HepG2 (cell line): ENCODE measurements at regions not wholly inside any gene's neighbourhood (a gene's known extent, or its start where the extent isn't known, plus 50 kb on each side); places are given as distances from the start of the nearest gene placed in this dataset.

Experiments
- ATAC-seq: fragments of 200-7000 bp; cut with Tn5 transposase; 3 replicates; pipeline ENCODE4 v1.9.1; 2020; ENCODE audit warnings: mild to moderate bottlenecking, moderate library complexity
- BruUV-seq: library from RNA; stranded (reverse); fragments of 400-500 nt; replicated peaks from 2 replicates; lab custom pipeline; 2021; lab: Mats Ljungman, UMichigan
- CTCF ChIA-PET: fragments of 300-600 bp; formaldehyde crosslinking; extraction: SDS; loops from one replicate; lab custom pipeline; 2021; ENCODE audit warnings: low total read pairs, inconsistent platforms, low intra/inter-chr PET ratio; lab: Yijun Ruan, JAX
- POLR2A ChIA-PET: fragments of 350-600 bp; sonication (Branson Sonifier 250); formaldehyde crosslinking; loops from one replicate; lab custom pipeline; 2020; ENCODE audit warnings: antibody characterized with exemption, inconsistent platforms; lab: Yijun Ruan, JAX
- DNase-seq: peaks from one replicate; pipeline ENCODE4 v3.0.0-alpha.2; 2015; ENCODE audit warnings: low spot score
- FAIRE-seq: peaks from 3 replicates; lab custom pipeline; 2011; peaks lifted over from hg19 to GRCh38; lab: Jason Lieb, UNC
- H2AFZ ChIP-seq: one replicate; pipeline ENCODE4 v1.6.1; 2011; ENCODE audit warnings: low read length, inconsistent platforms
- H3K27ac ChIP-seq: fragments of 300-600 bp; 3 replicates; pipeline ENCODE4 v1.8.0; 2011; ENCODE audit warnings: mixed run types, mild to moderate bottlenecking, mixed read lengths, low read length, inconsistent platforms; ENCODE audit not compliant: insufficient read depth; ENCODE audit errors: extremely low read length
- H3K27me3 ChIP-seq, 2 experiments: fragments of 200-600 bp in 1 of 2; 2 replicates in 1 of 2; 3 replicates in 1 of 2; pipeline versions ENCODE4 v1.6.0 to v1.8.0; 2011; ENCODE audit warnings: low read length in 2 of 2, mild to moderate bottlenecking in 2 of 2, moderate library complexity in 2 of 2, inconsistent platforms in 1 of 2; ENCODE audit not compliant: insufficient read depth in 2 of 2, control insufficient read depth in 1 of 2
- H3K36me3 ChIP-seq, 2 experiments: fragments of 200-600 bp in 1 of 2; replicated peaks in 1 of 2; 2 replicates in 1 of 2; 3 replicates in 1 of 2; pipeline versions ENCODE4 v1.5.1 to v1.8.0; 2011; ENCODE audit warnings: low read length in 2 of 2, inconsistent platforms in 1 of 2; ENCODE audit not compliant: insufficient read depth in 2 of 2, control insufficient read depth in 1 of 2
- H3K4me1 ChIP-seq: 2 replicates; pipeline ENCODE4 v1.5.1; 2012; ENCODE audit warnings: low read length, inconsistent platforms; ENCODE audit not compliant: insufficient read depth
- H3K4me2 ChIP-seq: 2 replicates; pipeline ENCODE4 v1.6.0; 2011; ENCODE audit warnings: low read depth, low read length, inconsistent platforms
- H3K4me3 ChIP-seq, 3 experiments: fragments of 200-600 bp in 1 of 3; sonication (generic), shearing (Covaris generic) in 1 of 3; replicated peaks in 1 of 3; 2 replicates each; pipeline ENCODE4 v1.5.1; 2011 to 2016; ENCODE audit warnings: low read length in 3 of 3, inconsistent platforms in 2 of 3, low read depth in 2 of 3, mild to moderate bottlenecking in 2 of 3, control low read depth in 1 of 3, mixed read lengths in 1 of 3; ENCODE audit not compliant: insufficient read depth in 1 of 3
- H3K79me2 ChIP-seq: one replicate; pipeline ENCODE4 v1.6.1; 2011; ENCODE audit warnings: low read length, inconsistent platforms; ENCODE audit not compliant: insufficient read depth
- H3K9ac ChIP-seq: 2 replicates; pipeline ENCODE4 v1.6.0; 2011; ENCODE audit warnings: mild to moderate bottlenecking, low read depth, low read length, inconsistent platforms; ENCODE audit not compliant: insufficient read depth
- H3K9me3 ChIP-seq: 2 replicates; pipeline ENCODE4 v1.5.1; 2012; ENCODE audit warnings: mild to moderate bottlenecking, low read length
- H4K20me1 ChIP-seq: 2 replicates; pipeline ENCODE4 v1.6.0; 2011; ENCODE audit warnings: inconsistent platforms, mild to moderate bottlenecking, low read length, moderate library complexity; ENCODE audit not compliant: insufficient read depth
- ATF1 ChIP-seq: IDR thresholded peaks from 2 replicates; pipeline ENCODE4 v1.6.1; 2016; ENCODE audit warnings: mild to moderate bottlenecking, control low read depth
- BRCA1 ChIP-seq: sonication (generic); formaldehyde crosslinking; IDR thresholded peaks from 2 replicates; pipeline ENCODE4 v1.4.0; 2020; ENCODE audit warnings: missing genetic modification reagents
- CBX5 ChIP-seq: sonication (generic); formaldehyde crosslinking; IDR thresholded peaks from 2 replicates; pipeline ENCODE4 v1.4.0; 2020; ENCODE audit warnings: missing genetic modification reagents, borderline replicate concordance
- GATAD1 ChIP-seq: IDR thresholded peaks from 2 replicates; pipeline ENCODE4 v1.6.1; 2016; ENCODE audit warnings: missing genetic modification reagents, missing compliant biosample characterization
- KDM5A ChIP-seq: fragments of 200-600 bp; sonication (generic); IDR thresholded peaks from 2 replicates; pipeline ENCODE4 v1.7.0; 2018; ENCODE audit warnings: antibody characterized with exemption, mild to moderate bottlenecking, low read length, borderline replicate concordance
- MBD4 ChIP-seq: IDR thresholded peaks from 2 replicates; pipeline ENCODE4 v1.6.1; 2012; ENCODE audit warnings: low read length, inconsistent platforms, borderline replicate concordance
- MIXL1 ChIP-seq: IDR thresholded peaks from 2 replicates; pipeline ENCODE4 v1.6.1; 2016
- RAD51 ChIP-seq: fragments of 450-650 bp; IDR thresholded peaks from 2 replicates; pipeline ENCODE4 v1.6.1; 2016; ENCODE audit warnings: borderline replicate concordance
- SALL2 ChIP-seq: sonication (generic); formaldehyde crosslinking; IDR thresholded peaks from 2 replicates; pipeline ENCODE4 v1.8.1; 2023; ENCODE audit warnings: mild to moderate bottlenecking, missing genetic modification reagents, inconsistent platforms
- SMAD1 ChIP-seq: sonication (generic); formaldehyde crosslinking; IDR thresholded peaks from 2 replicates; pipeline ENCODE4 v1.4.0; 2020; ENCODE audit warnings: missing genetic modification reagents, low read depth, mild to moderate bottlenecking, borderline replicate concordance
- SRSF4 ChIP-seq: fragments of 200-400 bp; formaldehyde crosslinking; IDR thresholded peaks from one replicate; pipeline ENCODE4 v1.6.1; 2018; ENCODE audit warnings: mild to moderate bottlenecking, low read depth, low read length, moderate library complexity; ENCODE audit not compliant: poor library complexity, severe bottlenecking
- ZIK1 ChIP-seq: sonication (generic); formaldehyde crosslinking; IDR thresholded peaks from 2 replicates; pipeline ENCODE4 v1.5.0; 2020; ENCODE audit warnings: mild to moderate bottlenecking, low read depth, missing genetic modification reagents, borderline replicate concordance
- ZNF235 ChIP-seq: sonication (generic); formaldehyde crosslinking; IDR thresholded peaks from 2 replicates; pipeline ENCODE4 v1.8.1; 2023; ENCODE audit warnings: mild to moderate bottlenecking, missing genetic modification reagents, borderline replicate concordance
- ZNF546 ChIP-seq: sonication (generic); formaldehyde crosslinking; conservative IDR thresholded peaks from 2 replicates; pipeline ENCODE4 v1.8.1; 2023; ENCODE audit warnings: mild to moderate bottlenecking, missing genetic modification reagents
- WGBS: methylation state at CpG from one replicate; pipeline ENCODE4 v1.1.6; 2017; ENCODE audit warnings: low lambda C conversion rate; 5-methylcytosine and 5-hydroxymethylcytosine counted together
- in situ Hi-C: cut with HindIII; loops from 2 replicates; pipeline ENCODE4 v1.10.0; 2017; ENCODE audit warnings: low pct_unique_long_range_greater_than_20kb; ENCODE audit not compliant: extremely low pct_ligation_motif_present
- intact Hi-C: fragments of 100-400 bp; cut with micrococcal nuclease; formaldehyde crosslinking; loops from one replicate; pipeline ENCODE4 v1.10.0; 2022; ENCODE audit not compliant: unreplicated experiment
- TF ChIP-seq, protein P1 (sequence below): sonication (generic); formaldehyde crosslinking; IDR thresholded peaks from 2 replicates; pipeline ENCODE4 v1.4.0; 2020; ENCODE audit warnings: low read depth, mild to moderate bottlenecking, missing genetic modification reagents
- TF ChIP-seq, protein P2 (sequence below): sonication (generic); formaldehyde crosslinking; IDR thresholded peaks from 2 replicates; pipeline ENCODE4 v1.4.0; 2020; ENCODE audit warnings: missing genetic modification reagents

DNA sequence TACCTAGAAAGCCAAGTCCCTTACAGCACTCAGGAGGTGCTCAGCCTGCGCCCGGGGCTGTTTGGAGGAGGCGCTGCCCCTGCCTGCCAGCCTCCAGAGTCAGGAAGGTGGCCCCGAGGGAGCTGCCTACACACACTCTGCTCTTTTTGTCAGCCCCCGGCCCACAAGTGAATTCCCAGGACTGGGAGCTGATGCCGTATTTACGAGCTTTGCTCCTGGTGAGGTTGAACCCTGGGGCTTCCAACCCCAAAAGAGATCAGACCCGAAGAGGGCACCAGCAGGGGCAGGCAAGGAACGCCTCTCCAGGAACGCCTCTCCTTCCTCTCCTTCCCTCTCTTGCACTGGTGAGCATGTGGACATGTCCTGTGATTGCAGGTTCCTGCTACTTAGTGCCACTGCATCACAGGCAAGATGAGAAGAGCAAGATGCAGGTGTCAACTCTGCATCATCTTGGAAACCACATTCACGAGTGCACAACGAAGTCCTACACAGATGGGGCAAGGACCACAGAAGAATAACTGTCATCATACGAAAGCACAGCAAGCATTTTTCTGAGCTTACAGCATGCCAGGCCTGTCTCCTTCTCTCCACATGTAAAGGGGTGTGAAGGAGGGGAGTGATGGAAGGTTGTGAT, 126.7 kb downstream of the NDUFA10 start:
- no peak for FAIRE-seq
- CTCF ChIA-PET = no interaction called here
- Histone ChIP-seq H3K9me3 (no peaks in the 10 kb centered on the region), H3K9ac (no peak overlapping the region), H3K36me3 (no peaks in the 10 kb centered on the region), H3K4me2 (no peak overlapping the region), H3K4me3 (no peak overlapping the region), H3K27ac (no peak overlapping the region)
- POLR2A ChIA-PET = no interaction called here
- ATAC-seq = no peak
- 22% methylated on average over 11 of the region's 13 CpGs for WGBS
- no peak for TF ChIP-seq ATF1 (CRISPR knock-in tag)
- no peak for TF ChIP-seq MIXL1 (CRISPR knock-in tag)
- TF ChIP-seq ZNF546 (CRISPR knock-in tag) = no peak
- no peak for TF ChIP-seq GATAD1
- TF ChIP-seq, protein P1, sequence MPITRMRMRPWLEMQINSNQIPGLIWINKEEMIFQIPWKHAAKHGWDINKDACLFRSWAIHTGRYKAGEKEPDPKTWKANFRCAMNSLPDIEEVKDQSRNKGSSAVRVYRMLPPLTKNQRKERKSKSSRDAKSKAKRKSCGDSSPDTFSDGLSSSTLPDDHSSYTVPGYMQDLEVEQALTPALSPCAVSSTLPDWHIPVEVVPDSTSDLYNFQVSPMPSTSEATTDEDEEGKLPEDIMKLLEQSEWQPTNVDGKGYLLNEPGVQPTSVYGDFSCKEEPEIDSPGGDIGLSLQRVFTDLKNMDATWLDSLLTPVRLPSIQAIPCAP (CRISPR knock-in tag) = no peak
- no peak for TF ChIP-seq SRSF4
- no peak for TF ChIP-seq CBX5
- TF ChIP-seq ZIK1 (CRISPR knock-in tag) = no peak
- TF ChIP-seq RAD51 = no peak
- TF ChIP-seq KDM5A = no peak
- no peak for TF ChIP-seq ZNF235 (CRISPR knock-in tag)
- no peak for TF ChIP-seq BRCA1 (CRISPR knock-in tag)
- TF ChIP-seq, protein P2, sequence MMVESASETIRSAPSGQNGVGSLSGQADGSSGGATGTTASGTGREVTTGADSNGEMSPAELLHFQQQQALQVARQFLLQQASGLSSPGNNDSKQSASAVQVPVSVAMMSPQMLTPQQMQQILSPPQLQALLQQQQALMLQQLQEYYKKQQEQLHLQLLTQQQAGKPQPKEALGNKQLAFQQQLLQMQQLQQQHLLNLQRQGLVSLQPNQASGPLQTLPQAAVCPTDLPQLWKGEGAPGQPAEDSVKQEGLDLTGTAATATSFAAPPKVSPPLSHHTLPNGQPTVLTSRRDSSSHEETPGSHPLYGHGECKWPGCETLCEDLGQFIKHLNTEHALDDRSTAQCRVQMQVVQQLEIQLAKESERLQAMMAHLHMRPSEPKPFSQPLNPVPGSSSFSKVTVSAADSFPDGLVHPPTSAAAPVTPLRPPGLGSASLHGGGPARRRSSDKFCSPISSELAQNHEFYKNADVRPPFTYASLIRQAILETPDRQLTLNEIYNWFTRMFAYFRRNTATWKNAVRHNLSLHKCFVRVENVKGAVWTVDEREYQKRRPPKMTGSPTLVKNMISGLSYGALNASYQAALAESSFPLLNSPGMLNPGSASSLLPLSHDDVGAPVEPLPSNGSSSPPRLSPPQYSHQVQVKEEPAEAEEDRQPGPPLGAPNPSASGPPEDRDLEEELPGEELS (CRISPR knock-in tag) = no peak
- TF ChIP-seq MBD4 = no peak
- no peak for TF ChIP-seq SMAD1 (CRISPR knock-in tag)
- no peak for TF ChIP-seq SALL2 (CRISPR knock-in tag)
- TF ChIP-seq, all 625 proteins: peak for 0
- Histone ChIP-seq H2AFZ (no peak overlapping the region), H3K4me1 (no peaks in the 10 kb centered on the region), H3K27me3 (peaks cover 7 to 46% of the 10 kb centered on the region in 2 experiments; a peak in 4 of 5 replicates), H3K79me2 (no peaks in the 10 kb centered on the region), H4K20me1 (no peaks in the 10 kb centered on the region)
- in situ Hi-C loops = no loop called here
- intact Hi-C loops = no loop called here
- no peak for DNase-seq
- no TSS peak for BruUV-seq
